ENCODE measurements at regions not wholly inside any gene's neighbourhood (a gene's known extent, or its start where the extent isn't known, plus 50 kb on each side); places are given as distances from the start of the nearest gene placed in this dataset.

GRCh38 chr3:74880237-74880636, 265.8 kb upstream of the CNTN3 start:
- Histone ChIP-seq H3F3A (ENCODE audit: control insufficient read depth, insufficient read depth) (no peaks in the 10 kb centered on the region), H3K4me3 (ENCODE audit: low read length) (no peak overlapping the region), H3K4me2 (ENCODE audit: low read length) (no peak overlapping the region), H3K9me3 (ENCODE audit: control insufficient read depth, insufficient read depth, low read length) (no peaks in the 10 kb centered on the region), H3K4me1 (ENCODE audit: control insufficient read depth, low read length) (no peaks in the 10 kb centered on the region), H4K20me1 (ENCODE audit: control insufficient read depth, insufficient read depth, low read depth, low read length) (no peaks in the 10 kb centered on the region), H3K27me3 (ENCODE audit: control insufficient read depth, low read length) (no peaks in the 10 kb centered on the region), H3K36me3 (ENCODE audit: control insufficient read depth, low read length) (no peaks in the 10 kb centered on the region), H3K9me2 (replicated peaks; ENCODE audit: control insufficient read depth, low read length) (no peaks in the 10 kb centered on the region), H3K27ac (ENCODE audit: low read depth, low read length) (no peak overlapping the region), H3K79me2 (ENCODE audit: control insufficient read depth, low read length) (no peaks in the 10 kb centered on the region)
- TF ChIP-seq, protein P1, sequence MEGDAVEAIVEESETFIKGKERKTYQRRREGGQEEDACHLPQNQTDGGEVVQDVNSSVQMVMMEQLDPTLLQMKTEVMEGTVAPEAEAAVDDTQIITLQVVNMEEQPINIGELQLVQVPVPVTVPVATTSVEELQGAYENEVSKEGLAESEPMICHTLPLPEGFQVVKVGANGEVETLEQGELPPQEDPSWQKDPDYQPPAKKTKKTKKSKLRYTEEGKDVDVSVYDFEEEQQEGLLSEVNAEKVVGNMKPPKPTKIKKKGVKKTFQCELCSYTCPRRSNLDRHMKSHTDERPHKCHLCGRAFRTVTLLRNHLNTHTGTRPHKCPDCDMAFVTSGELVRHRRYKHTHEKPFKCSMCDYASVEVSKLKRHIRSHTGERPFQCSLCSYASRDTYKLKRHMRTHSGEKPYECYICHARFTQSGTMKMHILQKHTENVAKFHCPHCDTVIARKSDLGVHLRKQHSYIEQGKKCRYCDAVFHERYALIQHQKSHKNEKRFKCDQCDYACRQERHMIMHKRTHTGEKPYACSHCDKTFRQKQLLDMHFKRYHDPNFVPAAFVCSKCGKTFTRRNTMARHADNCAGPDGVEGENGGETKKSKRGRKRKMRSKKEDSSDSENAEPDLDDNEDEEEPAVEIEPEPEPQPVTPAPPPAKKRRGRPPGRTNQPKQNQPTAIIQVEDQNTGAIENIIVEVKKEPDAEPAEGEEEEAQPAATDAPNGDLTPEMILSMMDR (IDR thresholded peaks at IDR 0.05; ENCODE audit: low read depth, low read length, poor library complexity, severe bottlenecking), result no peak
- no peak for TF ChIP-seq EZH2phosphoT487 (IDR thresholded peaks at IDR 0.05; ENCODE audit: borderline replicate concordance, low read length)

DNA sequence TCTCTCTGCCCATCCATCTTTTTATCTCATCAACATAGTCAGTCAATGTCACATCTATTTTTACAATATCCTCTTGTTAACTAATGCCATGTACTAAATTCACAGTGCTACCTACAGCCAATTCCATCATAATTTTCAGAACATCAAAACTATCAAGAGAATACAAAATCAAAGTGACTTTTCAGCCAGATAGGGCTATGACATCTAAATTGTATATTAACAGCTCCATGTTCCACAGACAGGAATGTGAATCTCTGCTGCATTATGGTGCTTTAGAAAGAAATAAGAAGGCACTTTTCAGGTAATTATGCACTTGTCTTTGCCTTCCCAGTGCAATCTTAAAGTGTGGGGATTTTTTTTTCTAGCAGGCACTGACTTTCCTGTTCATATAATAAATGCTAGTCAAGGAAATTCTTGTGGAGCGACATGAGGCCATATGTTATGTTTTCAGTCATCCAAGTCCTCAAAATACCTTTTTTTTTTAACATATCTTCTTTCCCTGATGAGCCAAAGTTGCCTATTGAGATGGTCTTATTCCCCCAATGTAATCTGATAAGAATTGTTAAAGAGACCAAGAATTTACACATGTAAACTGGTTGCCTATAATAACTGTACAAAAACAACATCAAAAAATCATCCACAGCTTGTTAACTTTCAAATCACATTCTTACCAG, 252.0 kb upstream of the CNTN3 start:
- no peaks in the 10 kb centered on the region for H3K27me3 ChIP-seq (ENCODE audit: control insufficient read depth, low read length)
- H3K27ac ChIP-seq (ENCODE audit: low read depth, low read length), result no peak overlapping the region
- no peaks in the 10 kb centered on the region for H4K20me1 ChIP-seq (ENCODE audit: control insufficient read depth, insufficient read depth, low read depth, low read length)
- no peaks in the 10 kb centered on the region for H3K79me2 ChIP-seq (ENCODE audit: control insufficient read depth, low read length)
- H3K9me3 ChIP-seq (ENCODE audit: control insufficient read depth, insufficient read depth, low read length), result no peaks in the 10 kb centered on the region
- no peaks in the 10 kb centered on the region for H3K9me2 ChIP-seq (replicated peaks; ENCODE audit: control insufficient read depth, low read length)
- no peak for TF ChIP-seq EZH2phosphoT487 (IDR thresholded peaks at IDR 0.05; ENCODE audit: borderline replicate concordance, low read length)
- TF ChIP-seq, protein P1 (IDR thresholded peaks at IDR 0.05; ENCODE audit: low read depth, low read length, poor library complexity, severe bottlenecking), result no peak
- H3K4me3 ChIP-seq (ENCODE audit: low read length), result no peak overlapping the region
- no peaks in the 10 kb centered on the region for H3K36me3 ChIP-seq (ENCODE audit: control insufficient read depth, low read length)
- H3F3A ChIP-seq (ENCODE audit: control insufficient read depth, insufficient read depth), result no peaks in the 10 kb centered on the region
- no peaks in the 10 kb centered on the region for H3K4me1 ChIP-seq (ENCODE audit: control insufficient read depth, low read length)
- no peak overlapping the region for H3K4me2 ChIP-seq (ENCODE audit: low read length)

- H3K4me3 ChIP-seq (ENCODE audit: low read length), result no peak overlapping the region
- no peaks in the 10 kb centered on the region for H3K4me1 ChIP-seq (ENCODE audit: control insufficient read depth, low read length)
- H3K36me3 ChIP-seq (ENCODE audit: control insufficient read depth, low read length), result no peaks in the 10 kb centered on the region
- no peaks in the 10 kb centered on the region for H3K9me3 ChIP-seq (ENCODE audit: control insufficient read depth, insufficient read depth, low read length)
- H3K79me2 ChIP-seq (ENCODE audit: control insufficient read depth, low read length), result no peaks in the 10 kb centered on the region
- H3K27ac ChIP-seq (ENCODE audit: low read depth, low read length), result no peak overlapping the region
- no peaks in the 10 kb centered on the region for H4K20me1 ChIP-seq (ENCODE audit: control insufficient read depth, insufficient read depth, low read depth, low read length)
- H3K9me2 ChIP-seq (replicated peaks; ENCODE audit: control insufficient read depth, low read length), result no peaks in the 10 kb centered on the region
- H3F3A ChIP-seq (ENCODE audit: control insufficient read depth, insufficient read depth), result no peaks in the 10 kb centered on the region
- TF ChIP-seq EZH2phosphoT487 (IDR thresholded peaks at IDR 0.05; ENCODE audit: borderline replicate concordance, low read length), result no peak
- TF ChIP-seq, protein P1 (IDR thresholded peaks at IDR 0.05; ENCODE audit: low read depth, low read length, poor library complexity, severe bottlenecking), result no peak
- no peak overlapping the region for H3K4me2 ChIP-seq (ENCODE audit: low read length)
- no peaks in the 10 kb centered on the region for H3K27me3 ChIP-seq (ENCODE audit: control insufficient read depth, low read length)
These were observed 248.0 kb upstream of the CNTN3 start for GRCh38 chr3:74862476-74862875.

Measured in DOHH2 (cell line).